H9 (cell line): ENCODE measurements at regions not wholly inside any gene's neighbourhood (a gene's known extent, or its start where the extent isn't known, plus 50 kb on each side); places are given as distances from the start of the nearest gene placed in this dataset.

ENCODE experiments used
- DNase-seq: peaks from one replicate; pipeline ENCODE4 v3.0.0-alpha.2; 2017
- H2AFZ ChIP-seq: one replicate; pipeline ENCODE4 v1.6.1; 2013; ENCODE audit warnings: mild to moderate bottlenecking, low read length, control low read depth, moderate library complexity
- H2AK5ac ChIP-seq: 2 replicates; pipeline ENCODE4 v1.6.1; 2013; ENCODE audit warnings: low read length, control low read depth, mixed read lengths; ENCODE audit not compliant: insufficient read length
- H2BK120ac ChIP-seq: one replicate; pipeline ENCODE4 v1.6.1; 2013; ENCODE audit warnings: low read depth, mild to moderate bottlenecking, low read length, control low read depth, inconsistent platforms; ENCODE audit not compliant: poor library complexity, severe bottlenecking
- H2BK12ac ChIP-seq: 2 replicates; pipeline ENCODE4 v1.6.1; 2013; ENCODE audit warnings: low read length, control low read depth, mixed read lengths, low read depth; ENCODE audit not compliant: insufficient read length
- H2BK15ac ChIP-seq: 2 replicates; pipeline ENCODE4 v1.6.1; 2013; ENCODE audit warnings: low read depth, low read length, control low read depth
- H2BK20ac ChIP-seq: one replicate; pipeline ENCODE4 v1.6.1; 2013; ENCODE audit warnings: low read depth, mild to moderate bottlenecking, low read length, control low read depth, inconsistent platforms; ENCODE audit not compliant: poor library complexity, severe bottlenecking
- H2BK5ac ChIP-seq: 2 replicates; pipeline ENCODE4 v1.6.1; 2013; ENCODE audit warnings: low read length, control low read depth, mixed read lengths; ENCODE audit not compliant: insufficient read length
- H3K14ac ChIP-seq: 2 replicates; pipeline ENCODE4 v1.6.1; 2013; ENCODE audit warnings: low read length, control low read depth; ENCODE audit not compliant: insufficient read depth
- H3K18ac ChIP-seq: 2 replicates; pipeline ENCODE4 v1.6.1; 2013; ENCODE audit warnings: low read depth, mild to moderate bottlenecking, mixed read lengths, low read length, control low read depth; ENCODE audit not compliant: insufficient read length
- H3K23ac ChIP-seq: 2 replicates; pipeline ENCODE4 v1.6.1; 2013; ENCODE audit warnings: low read length, control low read depth, mixed read lengths, low read depth; ENCODE audit not compliant: insufficient read length
- H3K23me2 ChIP-seq: 2 replicates; pipeline ENCODE4 v1.6.1; 2013; ENCODE audit warnings: low read depth, mild to moderate bottlenecking, mixed read lengths, low read length, control low read depth; ENCODE audit not compliant: insufficient read length, poor library complexity, severe bottlenecking
- H3K27ac ChIP-seq: 2 replicates; pipeline ENCODE4 v1.5.1; 2013; ENCODE audit warnings: low read length, control low read depth, mixed read lengths, low read depth; ENCODE audit not compliant: insufficient read length
- H3K27me3 ChIP-seq: 2 replicates; pipeline ENCODE4 v1.6.1; 2013; ENCODE audit warnings: low read length, control low read depth, inconsistent platforms; ENCODE audit not compliant: insufficient read depth
- H3K4ac ChIP-seq: 2 replicates; pipeline ENCODE4 v1.6.1; 2013; ENCODE audit warnings: low read depth, mild to moderate bottlenecking, control low read depth, inconsistent platforms, low read length, moderate library complexity
- H3K4me1 ChIP-seq: 2 replicates; pipeline ENCODE4 v1.6.1; 2013; ENCODE audit warnings: low read length, control low read depth, inconsistent platforms; ENCODE audit not compliant: insufficient read depth
- H3K4me2 ChIP-seq: 2 replicates; pipeline ENCODE4 v1.6.1; 2013; ENCODE audit warnings: low read length, control low read depth, mixed read lengths; ENCODE audit not compliant: insufficient read length, insufficient read depth
- H3K56ac ChIP-seq: 2 replicates; pipeline ENCODE4 v1.6.1; 2013; ENCODE audit warnings: low read depth, mild to moderate bottlenecking, mixed read lengths, low read length, control low read depth; ENCODE audit not compliant: insufficient read length
- H3K79me1 ChIP-seq: 2 replicates; pipeline ENCODE4 v1.6.1; 2013; ENCODE audit warnings: low read depth, mild to moderate bottlenecking, moderate library complexity, low read length, control low read depth, inconsistent platforms; ENCODE audit not compliant: insufficient read depth, poor library complexity, severe bottlenecking
- H3K79me2 ChIP-seq: 2 replicates; pipeline ENCODE4 v1.6.1; 2013; ENCODE audit warnings: low read length, control low read depth, inconsistent platforms; ENCODE audit not compliant: insufficient read depth
- H3K9ac ChIP-seq: 2 replicates; pipeline ENCODE4 v1.6.1; 2013; ENCODE audit warnings: low read length, control low read depth, mixed read lengths; ENCODE audit not compliant: insufficient read length; ENCODE audit errors: extremely low read depth
- H3K9me3 ChIP-seq: one replicate; pipeline ENCODE4 v1.6.1; 2013; ENCODE audit warnings: low read depth, low read length, inconsistent platforms; ENCODE audit not compliant: control insufficient read depth
- H3T11ph ChIP-seq: one replicate; pipeline ENCODE4 v1.6.1; 2013; ENCODE audit warnings: mild to moderate bottlenecking, low read length, control low read depth, inconsistent platforms
- H4K20me1 ChIP-seq: one replicate; pipeline ENCODE4 v1.6.1; 2013; ENCODE audit not compliant: control insufficient read depth, insufficient read length, insufficient read depth
- H4K5ac ChIP-seq: 2 replicates; pipeline ENCODE4 v1.6.1; 2013; ENCODE audit warnings: low read depth, mild to moderate bottlenecking, mixed read lengths, low read length, control low read depth; ENCODE audit not compliant: insufficient read length
- H4K8ac ChIP-seq: replicated peaks from 2 replicates; pipeline ENCODE4 v1.6.1; 2013; ENCODE audit warnings: low read length, control low read depth, mixed read lengths, low read depth; ENCODE audit not compliant: insufficient read length
- H4K91ac ChIP-seq: 2 replicates; pipeline ENCODE4 v1.6.1; 2013; ENCODE audit warnings: low read depth, mild to moderate bottlenecking, moderate library complexity, mixed read lengths, low read length, control low read depth; ENCODE audit not compliant: insufficient read length
- H3K27ac Mint-ChIP-seq, 3 experiments: 2 replicates in 2 of 3; 3 replicates in 1 of 3; pipeline ENCODE4 v1.8.0; 2020 to 2021; ENCODE audit warnings: mixed read lengths in 3 of 3, mild to moderate bottlenecking in 1 of 3, moderate library complexity in 1 of 3
- H3K27me3 Mint-ChIP-seq: 2 replicates; pipeline ENCODE4 v1.8.0; 2021; ENCODE audit warnings: low read depth, mild to moderate bottlenecking, moderate library complexity, mixed read lengths
- H3K36me3 Mint-ChIP-seq, 3 experiments: 2 replicates in 2 of 3; 3 replicates in 1 of 3; pipeline ENCODE4 v1.8.0; 2020 to 2021; ENCODE audit warnings: low read depth in 3 of 3, mixed read lengths in 3 of 3; ENCODE audit not compliant: insufficient read depth in 1 of 3
- H3K4me1 Mint-ChIP-seq, 2 experiments: 2 replicates each; pipeline ENCODE4 v1.8.0; 2020; ENCODE audit warnings: mixed read lengths in 2 of 2
- H3K4me3 Mint-ChIP-seq, 2 experiments: 2 replicates in 1 of 2; 3 replicates in 1 of 2; pipeline ENCODE4 v1.8.0; 2020 to 2021; ENCODE audit warnings: mild to moderate bottlenecking in 2 of 2, mixed read lengths in 2 of 2, moderate library complexity in 1 of 2
- H3K9me3 Mint-ChIP-seq, 2 experiments: 2 replicates in 1 of 2; 3 replicates in 1 of 2; pipeline ENCODE4 v1.8.0; 2020; ENCODE audit warnings: mild to moderate bottlenecking in 2 of 2, mixed read lengths in 2 of 2, moderate library complexity in 1 of 2
- CTCF ChIP-seq: fragments of 200-600 bp; sonication (generic); conservative IDR thresholded peaks from 3 replicates; pipeline ENCODE4 v1.8.0; 2021; ENCODE audit warnings: antibody characterized with exemption, mild to moderate bottlenecking
- WGBS: extraction: QIAGEN DNeasy Blood & Tissue Kit; methylation state at CpG from one replicate; pipeline ENCODE4 v1.1.7; 2013; ENCODE audit warnings: missing lambda C conversion rate, low lambda C conversion rate, mixed read lengths; ENCODE audit not compliant: insufficient read length; ENCODE audit errors: extremely low coverage; 5-methylcytosine and 5-hydroxymethylcytosine counted together

- no peak for DNase-seq
- Mint-ChIP-seq H3K36me3 (peaks cover 0 to 7% (median 0%) of the 10 kb centered on the region in 3 experiments; a peak in 2 of 7 replicates), H3K27me3 (peaks cover 10% of the 10 kb centered on the region), H3K27ac (no peak overlapping the region), H3K4me1 (no peaks in the 10 kb centered on the region), H3K9me3 (peaks cover 2 to 66% of the 10 kb centered on the region in 2 experiments; a peak in 4 of 5 replicates), H3K4me3 (no peak overlapping the region)
- H2AFZ ChIP-seq: no peak overlapping the region
- H2BK12ac ChIP-seq: no peak overlapping the region
- no peak overlapping the region for H4K5ac ChIP-seq
- no peaks in the 10 kb centered on the region for H3K4me1 ChIP-seq
- no peak overlapping the region for H3K23ac ChIP-seq
- no peaks in the 10 kb centered on the region for H4K20me1 ChIP-seq
- no peak overlapping the region for H3K18ac ChIP-seq
- H4K91ac ChIP-seq: no peak overlapping the region
- H3K56ac ChIP-seq: no peak overlapping the region
- no peak overlapping the region for H2AK5ac ChIP-seq
- H3K23me2 ChIP-seq: no peaks in the 10 kb centered on the region
- H3K9me3 ChIP-seq: peaks cover 11% of the 10 kb centered on the region
- no peak overlapping the region for H4K8ac ChIP-seq
- H2BK20ac ChIP-seq: no peak overlapping the region
- WGBS: no CpG with 5 or more reads among the region's 5 CpGs
- no peak overlapping the region for H3K4ac ChIP-seq
- TF ChIP-seq CTCF: no peak
- no peak overlapping the region for H2BK120ac ChIP-seq
- no peaks in the 10 kb centered on the region for H3K27me3 ChIP-seq
- H3K4me2 ChIP-seq: no peak overlapping the region
- H3K14ac ChIP-seq: no peak overlapping the region
- no peak overlapping the region for H2BK5ac ChIP-seq
- H3K27ac ChIP-seq: no peak overlapping the region
- no peaks in the 10 kb centered on the region for H3K79me1 ChIP-seq
- H3T11ph ChIP-seq: no peak overlapping the region
- no peak overlapping the region for H2BK15ac ChIP-seq
- no peak overlapping the region for H3K9ac ChIP-seq
- H3K79me2 ChIP-seq: no peaks in the 10 kb centered on the region
Measured at GRCh38 chr9:1354086-1354485, 303.9 kb downstream of the DMRT2 start.
